ENCODE measurements at regions not wholly inside any gene's neighbourhood (a gene's known extent, or its start where the extent isn't known, plus 50 kb on each side); places are given as distances from the start of the nearest gene placed in this dataset.
"Not testable (repeated sequence)": the region's sequence is repeated elsewhere in the genome, so short reads cannot be mapped to it uniquely, and the experiment has no call there.

- Mint-ChIP-seq H3K36me3 (ENCODE audit: insufficient read depth) (no peaks in the 10 kb centered on the region), H3K27me3 (peaks cover 9% of the 10 kb centered on the region), H3K4me1 (no peaks in the 10 kb centered on the region), H3K9me3 (no peaks in the 10 kb centered on the region), H3K27ac (ENCODE audit: low read depth) (no peak overlapping the region), H3K4me3 (no peak overlapping the region)
- ATAC-seq (replicated peaks; ENCODE audit: extremely low read depth, poor library complexity, severe bottlenecking) = no peak
- no peak for DNase-seq (ENCODE audit: low spot score in 2 of 2)
These were observed 123.9 kb downstream of the BRMS1L start for GRCh38 chr14:35949920-35950513.

- ATAC-seq (replicated peaks; ENCODE audit: extremely low read depth, poor library complexity, severe bottlenecking); H3K36me3 Mint-ChIP-seq (ENCODE audit: insufficient read depth); H3K27ac Mint-ChIP-seq (ENCODE audit: low read depth); H3K27me3 Mint-ChIP-seq; H3K4me1 Mint-ChIP-seq; DNase-seq (ENCODE audit: low spot score in 2 of 2); H3K4me3 Mint-ChIP-seq; H3K9me3 Mint-ChIP-seq: not testable (repeated sequence)
These were observed 121.8 kb downstream of the BRMS1L start for GRCh38 chr14:35947983-35948382.

- DNase-seq (ENCODE audit: low spot score in 2 of 2) (no peak), ATAC-seq (replicated peaks; ENCODE audit: extremely low read depth, poor library complexity, severe bottlenecking) (no peak)
- H3K36me3 Mint-ChIP-seq (ENCODE audit: insufficient read depth) = no peaks in the 10 kb centered on the region
- H3K4me3 Mint-ChIP-seq = no peak overlapping the region
- H3K27ac Mint-ChIP-seq (ENCODE audit: low read depth) = no peak overlapping the region
- no peaks in the 10 kb centered on the region for H3K4me1 Mint-ChIP-seq
- peaks cover 9% of the 10 kb centered on the region for H3K27me3 Mint-ChIP-seq
- H3K9me3 Mint-ChIP-seq = no peaks in the 10 kb centered on the region
These were observed 118.7 kb downstream of the BRMS1L start for GRCh38 chr14:35944847-35945246.

DNA sequence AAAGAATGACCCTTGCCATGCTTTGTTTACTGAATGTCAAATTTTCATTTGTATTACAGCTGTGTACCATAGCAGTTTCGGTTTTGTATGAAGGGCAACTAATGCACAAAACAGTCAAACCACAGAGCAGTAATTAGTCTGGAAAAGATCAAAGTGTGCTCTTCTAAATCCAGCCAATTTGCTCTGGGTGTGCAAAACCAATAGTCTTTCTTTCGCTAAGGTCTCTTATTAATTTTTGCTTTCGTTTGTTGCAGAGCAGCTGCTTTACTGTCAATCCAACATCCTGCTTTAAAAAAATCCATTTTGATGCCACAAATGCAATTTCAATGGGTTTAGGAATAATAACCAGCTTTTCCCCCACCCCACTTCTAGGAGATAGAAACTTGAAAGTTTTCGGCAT lies 114.2 kb downstream of the BRMS1L start:
- Mint-ChIP-seq H3K9me3 (no peaks in the 10 kb centered on the region), H3K36me3 (ENCODE audit: insufficient read depth) (no peaks in the 10 kb centered on the region), H3K4me3 (peak overlapping the region; percentile 13), H3K4me1 (no peaks in the 10 kb centered on the region), H3K27me3 (peaks cover 11% of the 10 kb centered on the region), H3K27ac (ENCODE audit: low read depth) (no peak overlapping the region)
- DNase-seq (ENCODE audit: low spot score in 2 of 2) = no peak
- ATAC-seq (replicated peaks; ENCODE audit: extremely low read depth, poor library complexity, severe bottlenecking) = no peak

DNA sequence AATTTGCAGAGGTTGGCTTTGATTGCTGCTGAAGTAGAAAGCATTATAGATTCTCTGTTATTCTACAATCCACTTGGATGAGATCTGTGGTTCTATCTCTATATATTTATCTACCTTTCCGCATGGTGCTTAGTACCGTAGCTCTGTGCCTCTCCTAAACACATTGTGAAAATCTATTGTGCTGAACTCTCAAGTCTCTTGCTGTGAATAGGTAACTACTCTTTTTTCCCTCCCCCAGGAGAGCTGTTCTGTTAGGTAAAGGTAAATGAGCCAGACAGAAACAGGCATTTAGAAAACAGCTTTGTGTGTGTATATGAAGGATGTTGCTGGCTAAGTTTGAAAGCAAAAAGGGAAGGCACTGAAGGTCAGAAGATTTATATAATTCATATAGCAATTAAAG lies 112.6 kb downstream of the BRMS1L start:
- Mint-ChIP-seq H3K9me3 (no peaks in the 10 kb centered on the region), H3K27ac (ENCODE audit: low read depth) (no peak overlapping the region), H3K4me3 (no peak overlapping the region), H3K36me3 (ENCODE audit: insufficient read depth) (no peaks in the 10 kb centered on the region), H3K4me1 (no peaks in the 10 kb centered on the region), H3K27me3 (peaks cover 11% of the 10 kb centered on the region)
- ATAC-seq (replicated peaks; ENCODE audit: extremely low read depth, poor library complexity, severe bottlenecking) (no peak), DNase-seq (ENCODE audit: low spot score in 2 of 2) (no peak)

DNA sequence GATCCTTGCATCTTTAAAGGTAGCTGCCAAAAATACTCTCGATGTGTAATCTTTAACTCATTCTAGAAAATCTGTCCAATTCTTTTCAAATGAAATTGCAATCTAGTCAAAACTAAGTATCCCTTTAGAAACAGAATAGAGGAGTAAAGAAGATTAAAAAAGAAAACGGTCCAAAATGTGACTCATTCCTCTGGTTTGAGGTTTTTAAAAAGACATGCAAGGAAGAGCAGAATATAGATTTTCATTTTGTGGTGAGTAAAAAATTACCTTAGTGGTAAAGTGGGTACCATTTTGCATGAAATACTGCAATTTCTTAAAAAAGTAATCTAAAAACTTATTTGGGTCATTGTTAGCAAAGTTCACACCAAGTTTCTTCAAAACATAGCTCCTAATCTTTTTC lies 108.4 kb downstream of the BRMS1L start:
- DNase-seq (ENCODE audit: low spot score in 2 of 2) (no peak), ATAC-seq (replicated peaks; ENCODE audit: extremely low read depth, poor library complexity, severe bottlenecking) (no peak)
- Mint-ChIP-seq H3K27me3 (peaks cover 11% of the 10 kb centered on the region), H3K36me3 (ENCODE audit: insufficient read depth) (no peaks in the 10 kb centered on the region), H3K27ac (ENCODE audit: low read depth) (no peak overlapping the region), H3K4me3 (no peak overlapping the region), H3K4me1 (peaks cover 9% of the 10 kb centered on the region), H3K9me3 (no peaks in the 10 kb centered on the region)

GRCh38 chr14:35932659-35933159 lies 106.6 kb downstream of the BRMS1L start:
- peak overlapping the region; percentile 76 for H3K4me3 Mint-ChIP-seq
- no peak for DNase-seq (ENCODE audit: low spot score in 2 of 2)
- H3K36me3 Mint-ChIP-seq (ENCODE audit: insufficient read depth) = no peaks in the 10 kb centered on the region
- peaks cover 9% of the 10 kb centered on the region for H3K4me1 Mint-ChIP-seq
- H3K9me3 Mint-ChIP-seq = no peaks in the 10 kb centered on the region
- no peak for ATAC-seq (replicated peaks; ENCODE audit: extremely low read depth, poor library complexity, severe bottlenecking)
- H3K27me3 Mint-ChIP-seq = no peaks in the 10 kb centered on the region
- H3K27ac Mint-ChIP-seq (ENCODE audit: low read depth) = peak overlapping the region; percentile 75

- no peak overlapping the region for H3K27ac Mint-ChIP-seq (ENCODE audit: low read depth)
- no peak for DNase-seq (ENCODE audit: low spot score in 2 of 2)
- peaks cover 9% of the 10 kb centered on the region for H3K4me1 Mint-ChIP-seq
- no peak for ATAC-seq (replicated peaks; ENCODE audit: extremely low read depth, poor library complexity, severe bottlenecking)
- H3K27me3 Mint-ChIP-seq = no peaks in the 10 kb centered on the region
- no peaks in the 10 kb centered on the region for H3K36me3 Mint-ChIP-seq (ENCODE audit: insufficient read depth)
- H3K4me3 Mint-ChIP-seq = peak overlapping the region; percentile 76
- H3K9me3 Mint-ChIP-seq = no peaks in the 10 kb centered on the region
These were observed 106.0 kb downstream of the BRMS1L start for GRCh38 chr14:35932136-35932535.

DNA sequence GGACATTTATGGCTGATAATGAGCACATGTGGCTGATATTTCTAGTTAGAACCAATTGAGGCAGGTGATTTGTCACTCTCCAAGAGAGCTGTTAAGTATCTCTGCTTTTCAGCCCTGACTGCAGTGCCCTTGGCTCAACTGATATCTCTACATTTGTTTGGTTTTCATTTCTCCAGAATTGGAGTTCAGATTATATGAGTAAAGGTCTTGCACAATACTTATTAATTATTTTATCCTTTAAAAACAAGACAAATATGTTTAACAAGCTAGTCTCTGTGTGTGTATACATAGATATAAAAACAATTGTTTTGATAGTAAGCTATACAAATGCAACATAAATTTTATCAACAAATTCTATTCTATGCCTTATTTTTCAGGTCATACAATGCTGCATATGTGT lies 105.2 kb downstream of the BRMS1L start:
- H3K27me3 Mint-ChIP-seq = no peaks in the 10 kb centered on the region
- ATAC-seq (replicated peaks; ENCODE audit: extremely low read depth, poor library complexity, severe bottlenecking) = no peak

GRCh38 chr14:35929186-35929585 lies 103.0 kb downstream of the BRMS1L start:
- no peaks in the 10 kb centered on the region for H3K27me3 Mint-ChIP-seq
- peaks cover 9% of the 10 kb centered on the region for H3K4me1 Mint-ChIP-seq
- ATAC-seq (replicated peaks; ENCODE audit: extremely low read depth, poor library complexity, severe bottlenecking) (no peak), DNase-seq (ENCODE audit: low spot score in 2 of 2) (no peak)
- no peak overlapping the region for H3K4me3 Mint-ChIP-seq
- no peak overlapping the region for H3K27ac Mint-ChIP-seq (ENCODE audit: low read depth)
- no peaks in the 10 kb centered on the region for H3K36me3 Mint-ChIP-seq (ENCODE audit: insufficient read depth)
- no peaks in the 10 kb centered on the region for H3K9me3 Mint-ChIP-seq

More for the DNA sequence above, 105.2 kb downstream of the BRMS1L start:
- no peak overlapping the region for H3K27ac Mint-ChIP-seq (ENCODE audit: low read depth)
- H3K36me3 Mint-ChIP-seq (ENCODE audit: insufficient read depth) = no peaks in the 10 kb centered on the region
- peaks cover 9% of the 10 kb centered on the region for H3K4me1 Mint-ChIP-seq
- no peak overlapping the region for H3K4me3 Mint-ChIP-seq
- no peaks in the 10 kb centered on the region for H3K9me3 Mint-ChIP-seq
- DNase-seq (ENCODE audit: low spot score in 2 of 2) = no peak

DNA sequence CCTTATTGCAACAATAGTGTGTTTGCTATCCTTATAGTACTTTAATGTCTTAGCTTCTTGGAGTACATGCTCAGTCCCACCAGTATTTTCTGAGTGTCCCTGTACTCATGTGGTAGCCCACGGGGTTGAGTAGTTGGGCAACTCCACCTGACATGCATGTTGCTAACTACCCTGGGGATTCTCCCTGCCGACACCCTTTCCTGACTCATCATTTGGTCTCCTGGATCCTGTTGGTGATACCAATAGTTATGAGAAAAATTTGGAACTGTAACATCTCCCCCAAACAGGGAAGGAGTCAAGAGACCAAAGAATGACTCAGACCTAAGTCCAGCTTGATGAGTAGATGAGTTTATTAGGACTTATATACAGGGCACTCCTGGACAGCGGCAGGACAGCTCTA lies 101.6 kb downstream of the BRMS1L start:
- Mint-ChIP-seq H3K4me3 (no peak overlapping the region), H3K27ac (ENCODE audit: low read depth) (no peak overlapping the region), H3K4me1 (peaks cover 5% of the 10 kb centered on the region), H3K36me3 (ENCODE audit: insufficient read depth) (no peaks in the 10 kb centered on the region), H3K9me3 (no peaks in the 10 kb centered on the region), H3K27me3 (no peaks in the 10 kb centered on the region)
- DNase-seq (ENCODE audit: low spot score in 2 of 2) (no peak), ATAC-seq (replicated peaks; ENCODE audit: extremely low read depth, poor library complexity, severe bottlenecking) (no peak)

GRCh38 chr14:35925319-35925718 lies 99.2 kb downstream of the BRMS1L start:
- H3K27me3 Mint-ChIP-seq = no peaks in the 10 kb centered on the region
- H3K36me3 Mint-ChIP-seq (ENCODE audit: insufficient read depth) = no peaks in the 10 kb centered on the region
- H3K4me1 Mint-ChIP-seq = no peaks in the 10 kb centered on the region
- no peak for DNase-seq (ENCODE audit: low spot score in 2 of 2)
- ATAC-seq (replicated peaks; ENCODE audit: extremely low read depth, poor library complexity, severe bottlenecking) = no peak
- no peak overlapping the region for H3K4me3 Mint-ChIP-seq
- no peak overlapping the region for H3K27ac Mint-ChIP-seq (ENCODE audit: low read depth)
- H3K9me3 Mint-ChIP-seq = no peaks in the 10 kb centered on the region

- H3K27ac Mint-ChIP-seq (ENCODE audit: low read depth); ATAC-seq (replicated peaks; ENCODE audit: extremely low read depth, poor library complexity, severe bottlenecking); H3K4me1 Mint-ChIP-seq; H3K27me3 Mint-ChIP-seq; H3K9me3 Mint-ChIP-seq; H3K36me3 Mint-ChIP-seq (ENCODE audit: insufficient read depth); H3K4me3 Mint-ChIP-seq; DNase-seq (ENCODE audit: low spot score in 2 of 2): not testable (repeated sequence)
These were observed 96.5 kb downstream of the BRMS1L start for GRCh38 chr14:35922590-35922989.
